ENCODE measurements at regions not wholly inside any gene's neighbourhood (a gene's known extent, or its start where the extent isn't known, plus 50 kb on each side); places are given as distances from the start of the nearest gene placed in this dataset.

DNA sequence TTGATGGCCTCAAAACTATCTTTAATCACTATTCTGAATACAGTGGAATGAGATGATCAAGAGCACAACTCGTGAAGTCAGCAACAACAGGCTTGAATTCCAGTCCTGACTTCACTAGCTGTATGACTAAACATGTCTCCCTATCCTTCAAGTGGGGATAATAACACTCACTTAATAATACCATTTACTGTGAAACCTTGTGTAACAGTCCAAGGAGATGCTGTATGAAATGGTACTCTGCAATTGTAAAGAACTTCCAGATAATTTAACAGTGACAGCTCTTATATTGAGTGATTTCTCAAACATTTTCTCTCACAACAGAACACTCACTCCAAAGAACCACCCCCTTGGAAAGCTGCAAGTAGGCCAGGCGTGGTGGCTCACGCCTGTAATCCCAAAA is 823.1 kb downstream of the DIAPH3 start:
- intact Hi-C loops (cut with DNase I; ENCODE audit: low total_unique reads): no loop called here
- Histone ChIP-seq H3K27ac (no peak overlapping the region), H3K9me3 (no peaks in the 10 kb centered on the region), H3K4me3 (no peak overlapping the region), H3K4me1 (no peaks in the 10 kb centered on the region), H3K27me3 (no peaks in the 10 kb centered on the region), H3K36me3 (ENCODE audit: low read depth, missing control alignments) (no peaks in the 10 kb centered on the region)
- TF ChIP-seq, protein P1, sequence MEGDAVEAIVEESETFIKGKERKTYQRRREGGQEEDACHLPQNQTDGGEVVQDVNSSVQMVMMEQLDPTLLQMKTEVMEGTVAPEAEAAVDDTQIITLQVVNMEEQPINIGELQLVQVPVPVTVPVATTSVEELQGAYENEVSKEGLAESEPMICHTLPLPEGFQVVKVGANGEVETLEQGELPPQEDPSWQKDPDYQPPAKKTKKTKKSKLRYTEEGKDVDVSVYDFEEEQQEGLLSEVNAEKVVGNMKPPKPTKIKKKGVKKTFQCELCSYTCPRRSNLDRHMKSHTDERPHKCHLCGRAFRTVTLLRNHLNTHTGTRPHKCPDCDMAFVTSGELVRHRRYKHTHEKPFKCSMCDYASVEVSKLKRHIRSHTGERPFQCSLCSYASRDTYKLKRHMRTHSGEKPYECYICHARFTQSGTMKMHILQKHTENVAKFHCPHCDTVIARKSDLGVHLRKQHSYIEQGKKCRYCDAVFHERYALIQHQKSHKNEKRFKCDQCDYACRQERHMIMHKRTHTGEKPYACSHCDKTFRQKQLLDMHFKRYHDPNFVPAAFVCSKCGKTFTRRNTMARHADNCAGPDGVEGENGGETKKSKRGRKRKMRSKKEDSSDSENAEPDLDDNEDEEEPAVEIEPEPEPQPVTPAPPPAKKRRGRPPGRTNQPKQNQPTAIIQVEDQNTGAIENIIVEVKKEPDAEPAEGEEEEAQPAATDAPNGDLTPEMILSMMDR (IDR thresholded peaks at IDR 0.05): no peak
- TF ChIP-seq POLR2A (IDR thresholded peaks at IDR 0.05): no peak
- 75 to 81% methylated on average over 3 of the region's 3 CpGs for WGBS, 2 donors
- DNase-seq: no peak

- no peak overlapping the region for H3K27ac ChIP-seq
- WGBS, 2 donors: 52 to 61% methylated on average over 5 of the region's 5 CpGs
- H3K27me3 ChIP-seq: no peaks in the 10 kb centered on the region
- TF ChIP-seq, protein P1 (IDR thresholded peaks at IDR 0.05): no peak
- no peak for DNase-seq
- no peaks in the 10 kb centered on the region for H3K36me3 ChIP-seq (ENCODE audit: low read depth, missing control alignments)
- H3K4me3 ChIP-seq: no peak overlapping the region
- intact Hi-C loops (cut with DNase I; ENCODE audit: low total_unique reads): no loop called here
- no peaks in the 10 kb centered on the region for H3K4me1 ChIP-seq
- no peaks in the 10 kb centered on the region for H3K9me3 ChIP-seq
These were observed 821.3 kb downstream of the DIAPH3 start for GRCh38 chr13:59342400-59342799.

DNA sequence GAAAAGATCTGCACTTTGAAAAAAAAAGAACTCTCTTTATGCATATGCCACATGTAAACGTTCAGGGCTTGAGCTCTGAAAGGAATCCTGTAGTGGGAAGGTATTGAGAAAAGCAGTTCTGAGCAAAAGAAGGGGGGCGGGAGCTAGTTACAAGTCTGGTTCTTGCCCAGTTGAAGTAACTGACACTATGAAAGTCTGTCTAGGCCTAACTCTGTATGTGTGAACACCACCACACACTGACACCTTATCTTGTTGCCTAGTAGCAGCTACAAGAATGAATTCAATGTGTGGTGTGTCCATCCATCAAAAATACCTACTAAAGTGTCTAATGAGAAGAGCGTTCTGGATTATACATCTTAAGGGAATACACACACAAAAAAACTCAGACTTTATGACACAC is 820.6 kb downstream of the DIAPH3 start:
- no peak overlapping the region for H3K27ac ChIP-seq
- no peaks in the 10 kb centered on the region for H3K4me1 ChIP-seq
- TF ChIP-seq, protein P1 (IDR thresholded peaks at IDR 0.05): no peak
- TF ChIP-seq POLR2A (IDR thresholded peaks at IDR 0.05): no peak
- H3K4me3 ChIP-seq: no peak overlapping the region
- H3K27me3 ChIP-seq: no peaks in the 10 kb centered on the region
- intact Hi-C loops (cut with DNase I; ENCODE audit: low total_unique reads): no loop called here
- WGBS, 2 donors: 77 to 79% methylated on average over 3 of the region's 3 CpGs
- no peaks in the 10 kb centered on the region for H3K36me3 ChIP-seq (ENCODE audit: low read depth, missing control alignments)
- no peak for DNase-seq
- no peaks in the 10 kb centered on the region for H3K9me3 ChIP-seq

DNA sequence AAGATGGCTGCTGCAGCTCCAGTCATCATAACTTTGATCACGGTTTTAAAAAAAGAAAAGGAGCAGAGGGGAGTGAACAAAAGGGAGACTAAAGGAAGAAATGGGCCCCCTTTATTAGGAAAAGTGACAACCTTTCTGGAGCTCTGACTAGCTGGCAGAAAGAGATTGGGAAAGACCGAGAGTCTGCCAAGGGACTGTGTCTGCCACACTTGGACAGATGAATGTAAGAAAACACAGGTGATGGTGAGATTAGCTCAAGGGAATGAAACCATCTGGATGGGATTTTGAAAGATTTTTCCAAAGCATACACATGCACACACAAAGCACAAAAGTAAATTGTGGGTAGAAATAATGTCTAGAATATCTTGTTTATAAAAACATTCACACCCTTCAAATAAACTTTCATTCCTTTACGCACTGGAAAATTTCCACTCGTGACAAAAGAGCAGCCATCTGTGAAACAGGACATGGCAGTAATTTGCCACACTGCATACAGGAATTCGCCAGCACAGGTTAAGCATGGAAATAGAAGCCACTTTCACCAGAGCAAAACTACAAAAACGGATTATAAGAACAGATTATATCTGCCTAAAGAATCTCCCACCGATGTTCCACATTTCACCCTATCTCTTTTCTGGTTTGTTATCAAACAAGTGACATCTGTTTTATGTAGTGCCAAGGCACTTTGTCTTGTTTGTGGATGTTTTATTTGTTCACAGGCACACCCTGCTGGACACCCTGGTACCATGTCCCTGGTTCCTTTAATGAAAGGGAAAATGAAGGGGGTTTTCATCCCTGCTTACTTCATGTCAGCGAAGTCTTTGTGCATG is 819.5 kb downstream of the DIAPH3 start:
- Histone ChIP-seq H3K4me3 (no peak overlapping the region), H3K4me1 (no peaks in the 10 kb centered on the region), H3K36me3 (ENCODE audit: low read depth, missing control alignments) (no peaks in the 10 kb centered on the region), H3K9me3 (no peaks in the 10 kb centered on the region), H3K27me3 (no peaks in the 10 kb centered on the region), H3K27ac (no peak overlapping the region)
- intact Hi-C loops (cut with DNase I; ENCODE audit: low total_unique reads): no loop called here
- DNase-seq: no peak
- TF ChIP-seq, protein P1 (IDR thresholded peaks at IDR 0.05): no peak
- TF ChIP-seq POLR2A (IDR thresholded peaks at IDR 0.05): no peak
- 84 to 89% methylated on average over 8 of the region's 8 CpGs for WGBS, 2 donors

- Histone ChIP-seq H3K9me3 (no peaks in the 10 kb centered on the region), H3K4me1 (no peaks in the 10 kb centered on the region), H3K27ac (no peak overlapping the region), H3K36me3 (ENCODE audit: low read depth, missing control alignments) (no peaks in the 10 kb centered on the region), H3K27me3 (no peaks in the 10 kb centered on the region), H3K4me3 (no peak overlapping the region)
- DNase-seq: no peak
- 47 to 50% methylated on average over 2 of the region's 2 CpGs for WGBS, 2 donors
- no peak for TF ChIP-seq POLR2A (IDR thresholded peaks at IDR 0.05)
- TF ChIP-seq, protein P1 (IDR thresholded peaks at IDR 0.05): no peak
- intact Hi-C loops (cut with DNase I; ENCODE audit: low total_unique reads): no loop called here
These were observed 818.4 kb downstream of the DIAPH3 start for GRCh38 chr13:59345311-59345710.
